ENCODE measurements at regions not wholly inside any gene's neighbourhood (a gene's known extent, or its start where the extent isn't known, plus 50 kb on each side); places are given as distances from the start of the nearest gene placed in this dataset.
A peak's percentile ranks its signal among the peaks of the same experiment; 100 is the strongest.

- Histone ChIP-seq H3K4me3 (no peak overlapping the region), H3K36me3 (replicated peaks in 1 of 2; ENCODE audit: insufficient read depth in 1 of 2, low read depth in 2 of 2) (no peaks in the 10 kb centered on the region), H3K27me3 (no peaks in the 10 kb centered on the region), H3K4me1 (peaks cover 8% of the 10 kb centered on the region), H3K27ac (no peak overlapping the region), H3K9me3 (no peaks in the 10 kb centered on the region)
- no peak for ATAC-seq
- no peak for DNase-seq
- intact Hi-C loops (cut with DNase I) = no loop called here
- 77% methylated on average over 3 of the region's 3 CpGs for WGBS, 2 donors
- no peak for TF ChIP-seq CTCF (IDR thresholded peaks at IDR 0.05)
- TF ChIP-seq POLR2A (IDR thresholded peaks at IDR 0.05) = no peak
These were observed 99.2 kb upstream of the PALMD start for GRCh38 chr1:99546432-99547416.

- ATAC-seq (peak; percentile 50), DNase-seq (peak; percentile 16 to 52 (median 32))
- intact Hi-C loops (cut with DNase I) = no loop called here
- Histone ChIP-seq H3K27ac (no peak overlapping the region), H3K36me3 (replicated peaks in 1 of 2; ENCODE audit: insufficient read depth in 1 of 2, low read depth in 2 of 2) (no peaks in the 10 kb centered on the region), H3K4me1 (peaks cover 8% of the 10 kb centered on the region), H3K27me3 (no peaks in the 10 kb centered on the region), H3K4me3 (no peak overlapping the region), H3K9me3 (no peaks in the 10 kb centered on the region)
- TF ChIP-seq CTCF (IDR thresholded peaks at IDR 0.05) (no peak), POLR2A (IDR thresholded peaks at IDR 0.05) (no peak)
- 16% methylated on average over 3 of the region's 3 CpGs for WGBS, 2 donors
These were observed 96.8 kb upstream of the PALMD start for GRCh38 chr1:99548943-99549605.

GRCh38 chr1:99550198-99550597 is 95.7 kb upstream of the PALMD start:
- Histone ChIP-seq H3K9me3 (no peaks in the 10 kb centered on the region), H3K36me3 (replicated peaks in 1 of 2; ENCODE audit: insufficient read depth in 1 of 2, low read depth in 2 of 2) (no peaks in the 10 kb centered on the region), H3K4me3 (no peak overlapping the region), H3K27me3 (no peaks in the 10 kb centered on the region), H3K27ac (no peak overlapping the region), H3K4me1 (peaks cover 8% of the 10 kb centered on the region)
- intact Hi-C loops (cut with DNase I) = no loop called here
- TF ChIP-seq CTCF (IDR thresholded peaks at IDR 0.05) (no peak), POLR2A (IDR thresholded peaks at IDR 0.05) (no peak)
- DNase-seq (no peak), ATAC-seq (no peak)
- 88 to 89% methylated on average over 9 of the region's 9 CpGs for WGBS, 2 donors

- ATAC-seq (no peak), DNase-seq (no peak)
- intact Hi-C loops (cut with DNase I) = no loop called here
- Histone ChIP-seq H3K4me1 (peaks cover 8% of the 10 kb centered on the region), H3K27me3 (no peaks in the 10 kb centered on the region), H3K36me3 (replicated peaks in 1 of 2; ENCODE audit: insufficient read depth in 1 of 2, low read depth in 2 of 2) (no peaks in the 10 kb centered on the region), H3K9me3 (no peaks in the 10 kb centered on the region), H3K4me3 (no peak overlapping the region), H3K27ac (no peak overlapping the region)
- 41 to 54% methylated on average over 2 of the region's 2 CpGs for WGBS, 2 donors
- no peak for TF ChIP-seq POLR2A (IDR thresholded peaks at IDR 0.05)
- no peak for TF ChIP-seq CTCF (IDR thresholded peaks at IDR 0.05)
These were observed 93.9 kb upstream of the PALMD start for GRCh38 chr1:99551812-99552614.
